ENCODE measurements at regions not wholly inside any gene's neighbourhood (a gene's known extent, or its start where the extent isn't known, plus 50 kb on each side); places are given as distances from the start of the nearest gene placed in this dataset.

GRCh38 chr12:124452576-124453331 lies 114.7 kb downstream of the NCOR2 start:
- TF ChIP-seq, protein P1, sequence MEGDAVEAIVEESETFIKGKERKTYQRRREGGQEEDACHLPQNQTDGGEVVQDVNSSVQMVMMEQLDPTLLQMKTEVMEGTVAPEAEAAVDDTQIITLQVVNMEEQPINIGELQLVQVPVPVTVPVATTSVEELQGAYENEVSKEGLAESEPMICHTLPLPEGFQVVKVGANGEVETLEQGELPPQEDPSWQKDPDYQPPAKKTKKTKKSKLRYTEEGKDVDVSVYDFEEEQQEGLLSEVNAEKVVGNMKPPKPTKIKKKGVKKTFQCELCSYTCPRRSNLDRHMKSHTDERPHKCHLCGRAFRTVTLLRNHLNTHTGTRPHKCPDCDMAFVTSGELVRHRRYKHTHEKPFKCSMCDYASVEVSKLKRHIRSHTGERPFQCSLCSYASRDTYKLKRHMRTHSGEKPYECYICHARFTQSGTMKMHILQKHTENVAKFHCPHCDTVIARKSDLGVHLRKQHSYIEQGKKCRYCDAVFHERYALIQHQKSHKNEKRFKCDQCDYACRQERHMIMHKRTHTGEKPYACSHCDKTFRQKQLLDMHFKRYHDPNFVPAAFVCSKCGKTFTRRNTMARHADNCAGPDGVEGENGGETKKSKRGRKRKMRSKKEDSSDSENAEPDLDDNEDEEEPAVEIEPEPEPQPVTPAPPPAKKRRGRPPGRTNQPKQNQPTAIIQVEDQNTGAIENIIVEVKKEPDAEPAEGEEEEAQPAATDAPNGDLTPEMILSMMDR (IDR thresholded peaks at IDR 0.05) = no peak
- TF ChIP-seq POLR2A (IDR thresholded peaks at IDR 0.05) = no peak
